OCI-LY7 (cell line): ENCODE measurements at regions not wholly inside any gene's neighbourhood (a gene's known extent, or its start where the extent isn't known, plus 50 kb on each side); places are given as distances from the start of the nearest gene placed in this dataset.

Source experiments
- BruUV-seq: library from RNA; stranded (reverse); fragments of 400-500 nt; replicated peaks from 2 replicates; lab custom pipeline; 2021; lab: Mats Ljungman, UMichigan
- CTCF ChIA-PET: fragments of 300-600 bp; sonication (Branson Sonifier 250); formaldehyde crosslinking; loops from one replicate; lab custom pipeline; 2022; ENCODE audit warnings: antibody characterized with exemption; ENCODE audit not compliant: unreplicated experiment; lab: Charles Lee
- POLR2A ChIA-PET: fragments of 300-600 bp; sonication (Branson Sonifier 250); formaldehyde crosslinking; loops from one replicate; lab custom pipeline; 2022; ENCODE audit warnings: antibody characterized with exemption; lab: Charles Lee
- DNase-seq: peaks from one replicate; pipeline ENCODE4 v3.0.0-alpha.2; 2015; ENCODE audit warnings: low spot score
- H2AFZ ChIP-seq: fragments of 200-600 bp; sonication (generic), shearing (Covaris generic); 2 replicates; pipeline ENCODE4 v1.6.1; 2014; ENCODE audit warnings: mild to moderate bottlenecking, antibody characterized with exemption, low read length, moderate library complexity
- H3K27ac ChIP-seq: fragments of 200-600 bp; sonication (generic); 2 replicates; pipeline ENCODE4 v1.5.1; 2014; ENCODE audit warnings: mixed run types, low read depth, mild to moderate bottlenecking, moderate library complexity, low read length, inconsistent platforms; ENCODE audit not compliant: poor library complexity, severe bottlenecking
- H3K36me3 ChIP-seq: fragments of 200-600 bp; sonication (generic); 2 replicates; pipeline ENCODE4 v1.6.1; 2014; ENCODE audit warnings: mild to moderate bottlenecking, antibody characterized with exemption, low read length, moderate library complexity, mixed read lengths; ENCODE audit not compliant: insufficient read depth
- H3K4me1 ChIP-seq: fragments of 200-600 bp; sonication (generic); 2 replicates; pipeline ENCODE4 v1.5.1; 2014; ENCODE audit warnings: mild to moderate bottlenecking, low read length; ENCODE audit not compliant: insufficient read depth, poor library complexity, severe bottlenecking
- H3K4me2 ChIP-seq: fragments of 200-600 bp; sonication (generic); 2 replicates; pipeline ENCODE4 v1.6.1; 2014; ENCODE audit warnings: mild to moderate bottlenecking, low read length
- H3K4me3 ChIP-seq: fragments of 200-600 bp; sonication (generic); 2 replicates; pipeline ENCODE4 v1.5.1; 2014; ENCODE audit warnings: mild to moderate bottlenecking, low read depth, low read length; ENCODE audit not compliant: poor library complexity, severe bottlenecking
- H3K79me2 ChIP-seq: fragments of 200-600 bp; sonication (generic); 2 replicates; pipeline ENCODE4 v1.6.1; 2016; ENCODE audit warnings: low read depth, mild to moderate bottlenecking, low read length, moderate library complexity, mixed read lengths; ENCODE audit not compliant: insufficient read depth
- H3K9me2 ChIP-seq: fragments of 200-600 bp; sonication (generic); 2 replicates; pipeline ENCODE4 v1.6.1; 2016; ENCODE audit warnings: mild to moderate bottlenecking, low read length, mixed read lengths; ENCODE audit not compliant: insufficient read depth
- H3K9me3 ChIP-seq: fragments of 200-600 bp; sonication (generic); 2 replicates; pipeline ENCODE4 v1.6.1; 2014; ENCODE audit warnings: mild to moderate bottlenecking, mixed run types, low read length, mixed read lengths
- H4K20me1 ChIP-seq: fragments of 200-600 bp; sonication (generic); 2 replicates; pipeline ENCODE4 v1.6.1; 2014; ENCODE audit warnings: mild to moderate bottlenecking, antibody characterized with exemption, low read length, moderate library complexity, mixed read lengths; ENCODE audit not compliant: insufficient read depth
- EZH2phosphoT487 ChIP-seq: fragments of 200-600 bp; sonication (generic); IDR thresholded peaks from 2 replicates; pipeline ENCODE4 v1.6.1; 2018; ENCODE audit warnings: low read depth, borderline replicate concordance, mild to moderate bottlenecking, mixed run types, antibody characterized with exemption, low read length, moderate library complexity, mixed read lengths
- intact Hi-C: fragments of 100-400 bp; cut with micrococcal nuclease; formaldehyde crosslinking; loops from one replicate; pipeline ENCODE4 v1.10.0; 2022; ENCODE audit not compliant: unreplicated experiment
- TF ChIP-seq, protein P1 (sequence below): fragments of 200-600 bp; sonication (generic); conservative IDR thresholded peaks from 2 replicates; pipeline ENCODE4 v1.5.1; 2014; ENCODE audit warnings: mild to moderate bottlenecking, antibody characterized with exemption, low read length, moderate library complexity, mixed read lengths

DNA sequence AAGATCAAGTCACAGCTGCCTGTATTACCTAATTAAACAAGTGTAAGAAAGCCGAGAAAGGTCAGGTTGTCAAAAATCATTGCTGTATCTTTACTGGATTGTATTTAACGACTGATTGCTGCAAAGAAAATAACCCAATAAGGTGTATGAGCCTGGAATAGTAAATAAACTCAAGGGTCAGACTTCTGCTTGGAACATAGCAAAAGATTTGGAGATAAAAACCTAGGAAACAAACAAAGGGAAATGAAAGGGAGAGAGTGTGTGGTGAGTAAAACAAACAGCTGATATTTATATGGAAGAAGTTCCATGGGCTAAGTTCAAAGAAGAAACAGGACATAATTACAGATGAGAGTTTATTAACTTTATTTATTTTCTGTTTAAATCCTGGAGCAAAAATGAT is 354.0 kb downstream of the TLR4 start:
- ChIA-PET CTCF (no interaction called here), POLR2A (no interaction called here)
- no peaks in the 10 kb centered on the region for H3K9me3 ChIP-seq
- intact Hi-C loops: no loop called here
- no peak overlapping the region for H3K4me3 ChIP-seq
- H2AFZ ChIP-seq: no peak overlapping the region
- H3K36me3 ChIP-seq: no peaks in the 10 kb centered on the region
- no peaks in the 10 kb centered on the region for H4K20me1 ChIP-seq
- no peaks in the 10 kb centered on the region for H3K4me1 ChIP-seq
- no peaks in the 10 kb centered on the region for H3K79me2 ChIP-seq
- H3K27ac ChIP-seq: no peak overlapping the region
- TF ChIP-seq, protein P1, sequence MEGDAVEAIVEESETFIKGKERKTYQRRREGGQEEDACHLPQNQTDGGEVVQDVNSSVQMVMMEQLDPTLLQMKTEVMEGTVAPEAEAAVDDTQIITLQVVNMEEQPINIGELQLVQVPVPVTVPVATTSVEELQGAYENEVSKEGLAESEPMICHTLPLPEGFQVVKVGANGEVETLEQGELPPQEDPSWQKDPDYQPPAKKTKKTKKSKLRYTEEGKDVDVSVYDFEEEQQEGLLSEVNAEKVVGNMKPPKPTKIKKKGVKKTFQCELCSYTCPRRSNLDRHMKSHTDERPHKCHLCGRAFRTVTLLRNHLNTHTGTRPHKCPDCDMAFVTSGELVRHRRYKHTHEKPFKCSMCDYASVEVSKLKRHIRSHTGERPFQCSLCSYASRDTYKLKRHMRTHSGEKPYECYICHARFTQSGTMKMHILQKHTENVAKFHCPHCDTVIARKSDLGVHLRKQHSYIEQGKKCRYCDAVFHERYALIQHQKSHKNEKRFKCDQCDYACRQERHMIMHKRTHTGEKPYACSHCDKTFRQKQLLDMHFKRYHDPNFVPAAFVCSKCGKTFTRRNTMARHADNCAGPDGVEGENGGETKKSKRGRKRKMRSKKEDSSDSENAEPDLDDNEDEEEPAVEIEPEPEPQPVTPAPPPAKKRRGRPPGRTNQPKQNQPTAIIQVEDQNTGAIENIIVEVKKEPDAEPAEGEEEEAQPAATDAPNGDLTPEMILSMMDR: no peak
- no peak for TF ChIP-seq EZH2phosphoT487
- H3K4me2 ChIP-seq: no peak overlapping the region
- no TSS peak for BruUV-seq
- no peaks in the 10 kb centered on the region for H3K9me2 ChIP-seq
- DNase-seq: no peak

DNA sequence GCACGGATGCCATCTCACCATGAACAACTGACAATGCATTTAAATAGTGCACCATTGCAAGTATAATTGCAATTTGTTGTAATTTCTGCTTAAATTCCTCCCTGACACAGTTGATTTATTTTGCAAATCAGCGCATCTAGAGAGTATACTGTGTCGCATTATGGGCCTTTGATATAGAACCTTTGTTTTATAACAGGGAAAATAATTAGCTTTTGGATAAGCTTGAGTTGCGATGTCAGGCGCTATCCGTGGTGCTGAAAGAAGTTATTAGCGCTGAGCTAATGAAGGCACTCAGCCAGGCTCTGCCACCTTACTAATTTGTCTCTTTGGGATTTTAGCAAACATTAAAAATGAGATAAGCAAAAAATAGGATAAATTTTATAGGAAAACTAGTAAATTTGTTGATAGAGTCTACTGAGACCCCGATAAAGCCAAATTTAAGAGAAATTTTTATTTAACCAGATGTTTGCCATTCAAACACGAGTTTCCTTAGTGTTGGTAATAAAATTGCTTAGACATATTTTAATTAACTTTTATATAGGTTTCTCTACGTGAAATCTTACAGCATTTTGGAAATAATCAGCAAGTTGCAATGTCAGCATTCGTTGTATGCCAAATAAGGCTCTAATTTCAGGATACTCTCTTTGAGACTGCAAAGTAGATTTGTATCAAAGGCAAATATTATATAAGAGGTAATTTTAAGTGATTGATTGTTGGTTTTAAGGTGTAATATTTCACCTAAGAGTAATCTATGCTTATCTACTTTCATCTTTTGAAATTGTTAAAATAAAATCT is 355.5 kb downstream of the TLR4 start:
- no TSS peak for BruUV-seq
- Histone ChIP-seq H3K4me1 (no peaks in the 10 kb centered on the region), H3K27ac (no peak overlapping the region), H3K79me2 (no peaks in the 10 kb centered on the region), H3K4me3 (no peak overlapping the region), H4K20me1 (no peaks in the 10 kb centered on the region), H3K9me2 (no peaks in the 10 kb centered on the region), H3K36me3 (no peaks in the 10 kb centered on the region), H2AFZ (no peak overlapping the region), H3K4me2 (no peak overlapping the region), H3K9me3 (no peaks in the 10 kb centered on the region)
- POLR2A ChIA-PET: interaction anchor here (0.9 kb wide), 1 partner anchor 23 kb away, joined by 3 read pairs; no protein-coding TSS in a partner anchor
- CTCF ChIA-PET: no interaction called here
- DNase-seq: peak; percentile 41
- intact Hi-C loops: no loop called here
- TF ChIP-seq, protein P1: no peak
- TF ChIP-seq EZH2phosphoT487: no peak

DNA sequence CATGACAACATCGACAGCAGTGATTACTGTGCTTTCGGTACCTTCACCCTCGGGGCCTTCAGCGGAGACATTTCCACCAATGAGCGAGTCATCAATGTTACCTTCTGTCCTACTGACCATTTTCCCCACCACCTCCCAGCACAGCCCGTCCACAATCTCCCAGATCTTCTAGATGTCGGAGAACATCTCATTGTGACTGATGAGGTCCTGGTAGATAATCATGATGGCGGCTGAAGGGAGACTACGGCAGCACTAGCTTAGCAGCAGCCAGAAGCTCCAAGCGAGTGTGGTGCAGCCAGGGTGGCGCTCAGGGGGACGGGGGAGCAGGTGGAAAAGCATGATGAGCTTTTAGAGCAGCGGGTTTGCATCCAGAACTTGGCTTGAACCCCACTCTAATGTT is 379.0 kb downstream of the TLR4 start:
- no TSS peak for BruUV-seq
- H3K27ac ChIP-seq: no peak overlapping the region
- no peaks in the 10 kb centered on the region for H3K9me2 ChIP-seq
- POLR2A ChIA-PET: no interaction called here
- CTCF ChIA-PET: no interaction called here
- no peak for TF ChIP-seq EZH2phosphoT487
- TF ChIP-seq, protein P1: no peak
- no peaks in the 10 kb centered on the region for H3K9me3 ChIP-seq
- no peak overlapping the region for H2AFZ ChIP-seq
- no peak overlapping the region for H3K4me3 ChIP-seq
- intact Hi-C loops: no loop called here
- DNase-seq: no peak
- no peaks in the 10 kb centered on the region for H4K20me1 ChIP-seq
- no peaks in the 10 kb centered on the region for H3K36me3 ChIP-seq
- no peak overlapping the region for H3K4me2 ChIP-seq
- no peaks in the 10 kb centered on the region for H3K4me1 ChIP-seq
- H3K79me2 ChIP-seq: no peaks in the 10 kb centered on the region
